ENCODE measurements at regions not wholly inside any gene's neighbourhood (a gene's known extent, or its start where the extent isn't known, plus 50 kb on each side); places are given as distances from the start of the nearest gene placed in this dataset.
"Not testable (repeated sequence)": the region's sequence is repeated elsewhere in the genome, so short reads cannot be mapped to it uniquely, and the experiment has no call there.

- Histone ChIP-seq H3K27ac (ENCODE audit: insufficient read depth in 1 of 2, low read depth in 1 of 2, low read length in 2 of 2, poor library complexity in 1 of 2, severe bottlenecking in 2 of 2) (no peak overlapping the region), H3K36me3 (ENCODE audit: control insufficient read depth in 4 of 4, insufficient read depth in 4 of 4, low read length in 3 of 4) (no peaks in the 10 kb centered on the region), H3K4me3 (ENCODE audit: control insufficient read depth in 1 of 7, extremely low read depth in 1 of 7, insufficient read depth in 4 of 7, low read depth in 2 of 7, low read length in 6 of 7) (no peak overlapping the region), H3K4me1 (ENCODE audit: control extremely low read depth in 1 of 4, control insufficient read depth in 4 of 4, insufficient read depth in 4 of 4, low read length in 3 of 4) (peaks cover 0 to 9% (median 1%) of the 10 kb centered on the region in 4 experiments), H3K9me3 (ENCODE audit: control extremely low read depth in 1 of 5, control insufficient read depth in 4 of 5, insufficient read depth in 2 of 5, low read depth in 1 of 5, low read length in 4 of 5) (no peaks in the 10 kb centered on the region), H3K27me3 (replicated peaks in 2 of 5; ENCODE audit: control insufficient read depth in 4 of 5, insufficient read depth in 5 of 5, low read length in 4 of 5) (no peaks in the 10 kb centered on the region)
- ChIA-PET POLR2A (no interaction called here), CTCF (no interaction called here)
- no CpG with 5 or more reads among the region's 1 CpG for WGBS (ENCODE audit: insufficient coverage)
- no peak for DNase-seq
Observed at GRCh38 chr13:70769817-70770216, 661.6 kb upstream of the KLHL1 start.

- Histone ChIP-seq H3K4me3 (ENCODE audit: control insufficient read depth in 1 of 7, extremely low read depth in 1 of 7, insufficient read depth in 4 of 7, low read depth in 2 of 7, low read length in 6 of 7) (no peak overlapping the region), H3K36me3 (ENCODE audit: control insufficient read depth in 4 of 4, insufficient read depth in 4 of 4, low read length in 3 of 4) (no peaks in the 10 kb centered on the region), H3K4me1 (ENCODE audit: control extremely low read depth in 1 of 4, control insufficient read depth in 4 of 4, insufficient read depth in 4 of 4, low read length in 3 of 4) (no peaks in the 10 kb centered on the region), H3K27ac (ENCODE audit: insufficient read depth in 1 of 2, low read depth in 1 of 2, low read length in 2 of 2, poor library complexity in 1 of 2, severe bottlenecking in 2 of 2) (no peak overlapping the region), H3K9me3 (ENCODE audit: control extremely low read depth in 1 of 5, control insufficient read depth in 4 of 5, insufficient read depth in 2 of 5, low read depth in 1 of 5, low read length in 4 of 5) (no peaks in the 10 kb centered on the region), H3K27me3 (replicated peaks in 2 of 5; ENCODE audit: control insufficient read depth in 4 of 5, insufficient read depth in 5 of 5, low read length in 4 of 5) (no peaks in the 10 kb centered on the region)
- WGBS (ENCODE audit: insufficient coverage) = 67% methylated on average over 1 of the region's 4 CpGs
- DNase-seq = no peak
- ChIA-PET POLR2A (no interaction called here), CTCF (no interaction called here)
Observed at GRCh38 chr13:70758932-70759331, 650.7 kb upstream of the KLHL1 start.

GRCh38 chr13:70756088-70756487, 647.8 kb upstream of the KLHL1 start:
- no peak overlapping the region for H3K27ac ChIP-seq (ENCODE audit: insufficient read depth in 1 of 2, low read depth in 1 of 2, low read length in 2 of 2, poor library complexity in 1 of 2, severe bottlenecking in 2 of 2)
- POLR2A ChIA-PET = no interaction called here

GRCh38 chr13:70755456-70755855, 647.2 kb upstream of the KLHL1 start:
- Histone ChIP-seq H3K36me3 (ENCODE audit: control insufficient read depth in 4 of 4, insufficient read depth in 4 of 4, low read length in 3 of 4) (no peaks in the 10 kb centered on the region), H3K4me1 (ENCODE audit: control extremely low read depth in 1 of 4, control insufficient read depth in 4 of 4, insufficient read depth in 4 of 4, low read length in 3 of 4) (no peaks in the 10 kb centered on the region), H3K27me3 (replicated peaks in 2 of 5; ENCODE audit: control insufficient read depth in 4 of 5, insufficient read depth in 5 of 5, low read length in 4 of 5) (no peaks in the 10 kb centered on the region), H3K9me3 (ENCODE audit: control extremely low read depth in 1 of 5, control insufficient read depth in 4 of 5, insufficient read depth in 2 of 5, low read depth in 1 of 5, low read length in 4 of 5) (no peaks in the 10 kb centered on the region), H3K27ac (ENCODE audit: insufficient read depth in 1 of 2, low read depth in 1 of 2, low read length in 2 of 2, poor library complexity in 1 of 2, severe bottlenecking in 2 of 2) (no peak overlapping the region), H3K4me3 (ENCODE audit: control insufficient read depth in 1 of 7, extremely low read depth in 1 of 7, insufficient read depth in 4 of 7, low read depth in 2 of 7, low read length in 6 of 7) (no peak overlapping the region)
- ChIA-PET CTCF (interaction anchor here (0.7 to 1.0 kb wide), 3 partner anchors 9 to 20 kb away, joined by 3 read pairs; no protein-coding TSS in a partner anchor), POLR2A (no interaction called here)
- DNase-seq = no peak
- 100% methylated on average over 2 of the region's 4 CpGs for WGBS (ENCODE audit: insufficient coverage)

More at GRCh38 chr13:70756088-70756487, 647.8 kb upstream of the KLHL1 start:
- Histone ChIP-seq H3K4me1 (ENCODE audit: control extremely low read depth in 1 of 4, control insufficient read depth in 4 of 4, insufficient read depth in 4 of 4, low read length in 3 of 4) (no peaks in the 10 kb centered on the region), H3K9me3 (ENCODE audit: control extremely low read depth in 1 of 5, control insufficient read depth in 4 of 5, insufficient read depth in 2 of 5, low read depth in 1 of 5, low read length in 4 of 5) (no peaks in the 10 kb centered on the region), H3K4me3 (ENCODE audit: control insufficient read depth in 1 of 7, extremely low read depth in 1 of 7, insufficient read depth in 4 of 7, low read depth in 2 of 7, low read length in 6 of 7) (no peak overlapping the region), H3K36me3 (ENCODE audit: control insufficient read depth in 4 of 4, insufficient read depth in 4 of 4, low read length in 3 of 4) (no peaks in the 10 kb centered on the region), H3K27me3 (replicated peaks in 2 of 5; ENCODE audit: control insufficient read depth in 4 of 5, insufficient read depth in 5 of 5, low read length in 4 of 5) (no peaks in the 10 kb centered on the region)
- CTCF ChIA-PET = interaction anchor here (0.7 kb wide), 1 partner anchor 9 kb away, joined by 3 read pairs; no protein-coding TSS in a partner anchor
- no peak for DNase-seq

GRCh38 chr13:70747262-70747661, 639.0 kb upstream of the KLHL1 start:
- ChIA-PET CTCF (interaction anchor here (0.5 to 1.0 kb wide), 2 partner anchors 9 to 46 kb away, joined by 3 read pairs; no protein-coding TSS in a partner anchor), POLR2A (no interaction called here)
- no peak for DNase-seq
- H3K27ac ChIP-seq (ENCODE audit: insufficient read depth in 1 of 2, low read depth in 1 of 2, low read length in 2 of 2, poor library complexity in 1 of 2, severe bottlenecking in 2 of 2) = no peak overlapping the region
- peaks cover 0 to 2% (median 0%) of the 10 kb centered on the region in 5 experiments for H3K9me3 ChIP-seq (ENCODE audit: control extremely low read depth in 1 of 5, control insufficient read depth in 4 of 5, insufficient read depth in 2 of 5, low read depth in 1 of 5, low read length in 4 of 5)
- no peaks in the 10 kb centered on the region for H3K36me3 ChIP-seq (ENCODE audit: control insufficient read depth in 4 of 4, insufficient read depth in 4 of 4, low read length in 3 of 4)
- no peaks in the 10 kb centered on the region for H3K4me1 ChIP-seq (ENCODE audit: control extremely low read depth in 1 of 4, control insufficient read depth in 4 of 4, insufficient read depth in 4 of 4, low read length in 3 of 4)
- H3K4me3 ChIP-seq (ENCODE audit: control insufficient read depth in 1 of 7, extremely low read depth in 1 of 7, insufficient read depth in 4 of 7, low read depth in 2 of 7, low read length in 6 of 7) = no peak overlapping the region
- no peaks in the 10 kb centered on the region for H3K27me3 ChIP-seq (replicated peaks in 2 of 5; ENCODE audit: control insufficient read depth in 4 of 5, insufficient read depth in 5 of 5, low read length in 4 of 5)

GRCh38 chr13:70746469-70746868, 638.2 kb upstream of the KLHL1 start:
- CTCF ChIA-PET = interaction anchor here (0.6 to 1.0 kb wide), 2 partner anchors 10 to 339 kb away, joined by 3 read pairs; no protein-coding TSS in a partner anchor
- WGBS (ENCODE audit: insufficient coverage) = 100% methylated on average over 2 of the region's 6 CpGs
- POLR2A ChIA-PET; H3K4me1 ChIP-seq (ENCODE audit: control extremely low read depth in 1 of 4, control insufficient read depth in 4 of 4, insufficient read depth in 4 of 4, low read length in 3 of 4); H3K4me3 ChIP-seq (ENCODE audit: control insufficient read depth in 1 of 7, extremely low read depth in 1 of 7, insufficient read depth in 4 of 7, low read depth in 2 of 7, low read length in 6 of 7); H3K9me3 ChIP-seq (ENCODE audit: control extremely low read depth in 1 of 5, control insufficient read depth in 4 of 5, insufficient read depth in 2 of 5, low read depth in 1 of 5, low read length in 4 of 5); H3K27me3 ChIP-seq (replicated peaks in 2 of 5; ENCODE audit: control insufficient read depth in 4 of 5, insufficient read depth in 5 of 5, low read length in 4 of 5); DNase-seq; H3K27ac ChIP-seq (ENCODE audit: insufficient read depth in 1 of 2, low read depth in 1 of 2, low read length in 2 of 2, poor library complexity in 1 of 2, severe bottlenecking in 2 of 2); H3K36me3 ChIP-seq (ENCODE audit: control insufficient read depth in 4 of 4, insufficient read depth in 4 of 4, low read length in 3 of 4): not testable (repeated sequence)

DNA sequence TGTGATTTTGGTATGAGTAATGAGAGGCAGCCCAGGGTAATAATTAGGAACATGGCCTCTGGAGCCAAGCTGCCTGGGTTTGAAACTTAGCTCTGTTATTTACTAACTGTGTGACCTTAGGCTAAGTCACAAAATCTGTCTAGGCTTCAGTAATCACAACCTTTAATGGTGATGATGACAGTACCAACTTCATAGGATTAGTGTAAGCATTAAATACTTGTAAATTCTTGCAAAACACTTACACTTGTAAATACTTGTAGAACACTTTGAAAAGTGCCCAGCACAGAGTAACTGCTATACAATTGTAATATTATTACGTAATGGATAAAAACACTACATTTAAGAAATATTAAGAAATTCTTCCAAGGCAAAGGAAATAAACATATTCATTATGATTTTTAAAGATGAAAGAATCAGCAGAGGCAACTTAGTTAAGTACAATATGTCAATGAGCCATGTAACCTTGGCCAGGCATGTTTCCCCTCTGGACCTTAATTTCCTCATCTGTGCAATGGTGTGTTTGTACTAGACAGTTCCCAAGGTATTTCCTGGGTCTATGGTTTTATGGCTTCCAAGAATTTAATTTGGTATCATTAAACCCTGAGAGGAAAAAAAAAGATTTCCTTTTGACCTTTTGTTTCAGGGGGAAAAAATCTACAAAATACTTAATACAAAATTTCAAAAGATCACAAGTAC, 628.5 kb upstream of the KLHL1 start:
- H3K27me3 ChIP-seq (replicated peaks in 2 of 5; ENCODE audit: control insufficient read depth in 4 of 5, insufficient read depth in 5 of 5, low read length in 4 of 5) = no peaks in the 10 kb centered on the region
- H3K36me3 ChIP-seq (ENCODE audit: control insufficient read depth in 4 of 4, insufficient read depth in 4 of 4, low read length in 3 of 4) = no peaks in the 10 kb centered on the region
- DNase-seq = no peak
- no peaks in the 10 kb centered on the region for H3K4me1 ChIP-seq (ENCODE audit: control extremely low read depth in 1 of 4, control insufficient read depth in 4 of 4, insufficient read depth in 4 of 4, low read length in 3 of 4)
- POLR2A ChIA-PET = no interaction called here
- CTCF ChIA-PET = no interaction called here
- H3K9me3 ChIP-seq (ENCODE audit: control extremely low read depth in 1 of 5, control insufficient read depth in 4 of 5, insufficient read depth in 2 of 5, low read depth in 1 of 5, low read length in 4 of 5) = peaks cover 0 to 1% (median 0%) of the 10 kb centered on the region in 5 experiments
- H3K4me3 ChIP-seq (ENCODE audit: control insufficient read depth in 1 of 7, extremely low read depth in 1 of 7, insufficient read depth in 4 of 7, low read depth in 2 of 7, low read length in 6 of 7) = no peak overlapping the region
- WGBS (ENCODE audit: insufficient coverage) = no CpG with 5 or more reads among the region's 1 CpG
- H3K27ac ChIP-seq (ENCODE audit: insufficient read depth in 1 of 2, low read depth in 1 of 2, low read length in 2 of 2, poor library complexity in 1 of 2, severe bottlenecking in 2 of 2) = no peak overlapping the region
